SU-DHL-6 (cell line): ENCODE measurements at regions not wholly inside any gene's neighbourhood (a gene's known extent, or its start where the extent isn't known, plus 50 kb on each side); places are given as distances from the start of the nearest gene placed in this dataset.
"Not testable (repeated sequence)": the region's sequence is repeated elsewhere in the genome, so short reads cannot be mapped to it uniquely, and the experiment has no call there.

Experiments
- EZH2phosphoT487 ChIP-seq: fragments of 200-600 bp; sonication (generic), shearing (Covaris generic); conservative IDR thresholded peaks from 2 replicates; pipeline ENCODE4 v1.6.1; 2018; ENCODE audit warnings: mild to moderate bottlenecking, antibody characterized with exemption, low read length, moderate library complexity, mixed read lengths
- TF ChIP-seq, protein P1 (sequence below): fragments of 200-600 bp; sonication (generic); IDR thresholded peaks from one replicate; pipeline ENCODE4 v1.5.1; 2017; ENCODE audit warnings: antibody characterized with exemption, mild to moderate bottlenecking, low read length, moderate library complexity; ENCODE audit not compliant: insufficient read depth, poor library complexity, severe bottlenecking

DNA sequence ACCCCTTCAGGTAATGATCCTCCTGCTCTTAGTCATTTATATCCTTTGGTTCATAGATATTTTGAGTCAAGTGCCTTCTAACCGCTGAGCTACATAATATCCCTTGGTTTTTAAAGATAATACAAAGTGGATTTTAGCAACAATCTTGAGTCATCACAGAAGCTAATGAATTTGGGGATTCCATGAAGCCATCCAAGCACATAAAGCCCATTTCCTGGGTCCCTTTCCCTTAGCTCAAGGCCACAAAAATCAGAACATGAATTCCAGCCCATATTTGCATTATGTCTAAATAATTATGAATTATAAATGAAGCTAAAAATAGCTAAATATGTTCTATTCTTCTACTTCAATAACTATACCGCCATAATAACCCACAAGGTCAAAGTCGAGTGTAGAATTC is 572.1 kb upstream of the ZNF337 start:
- TF ChIP-seq, protein P1, sequence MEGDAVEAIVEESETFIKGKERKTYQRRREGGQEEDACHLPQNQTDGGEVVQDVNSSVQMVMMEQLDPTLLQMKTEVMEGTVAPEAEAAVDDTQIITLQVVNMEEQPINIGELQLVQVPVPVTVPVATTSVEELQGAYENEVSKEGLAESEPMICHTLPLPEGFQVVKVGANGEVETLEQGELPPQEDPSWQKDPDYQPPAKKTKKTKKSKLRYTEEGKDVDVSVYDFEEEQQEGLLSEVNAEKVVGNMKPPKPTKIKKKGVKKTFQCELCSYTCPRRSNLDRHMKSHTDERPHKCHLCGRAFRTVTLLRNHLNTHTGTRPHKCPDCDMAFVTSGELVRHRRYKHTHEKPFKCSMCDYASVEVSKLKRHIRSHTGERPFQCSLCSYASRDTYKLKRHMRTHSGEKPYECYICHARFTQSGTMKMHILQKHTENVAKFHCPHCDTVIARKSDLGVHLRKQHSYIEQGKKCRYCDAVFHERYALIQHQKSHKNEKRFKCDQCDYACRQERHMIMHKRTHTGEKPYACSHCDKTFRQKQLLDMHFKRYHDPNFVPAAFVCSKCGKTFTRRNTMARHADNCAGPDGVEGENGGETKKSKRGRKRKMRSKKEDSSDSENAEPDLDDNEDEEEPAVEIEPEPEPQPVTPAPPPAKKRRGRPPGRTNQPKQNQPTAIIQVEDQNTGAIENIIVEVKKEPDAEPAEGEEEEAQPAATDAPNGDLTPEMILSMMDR: not testable (repeated sequence)
- TF ChIP-seq EZH2phosphoT487: not testable (repeated sequence)
